MCF 10A (cell line): ENCODE measurements at regions not wholly inside any gene's neighbourhood (a gene's known extent, or its start where the extent isn't known, plus 50 kb on each side); places are given as distances from the start of the nearest gene placed in this dataset.

Source experiments
- BruUV-seq: library from RNA; stranded (reverse); fragments of 400-500 nt; replicated peaks from 2 replicates; lab custom pipeline; 2021; lab: Mats Ljungman, UMichigan
- CTCF ChIA-PET: fragments of 300-600 bp; sonication (Branson Sonifier 250); formaldehyde crosslinking; extraction: SDS; loops from one replicate; lab custom pipeline; 2021; ENCODE audit warnings: antibody characterized with exemption, inconsistent platforms; lab: Yijun Ruan, JAX
- POLR2A ChIA-PET: fragments of 300-600, 350-650 bp; sonication (Branson Sonifier 250); formaldehyde crosslinking; extraction: SDS; loops from one replicate; lab custom pipeline; 2020; ENCODE audit warnings: antibody characterized with exemption, inconsistent platforms; lab: Yijun Ruan, JAX
- DNase-seq: peaks from one replicate; pipeline ENCODE4 v3.0.0-alpha.2; 2018; ENCODE audit not compliant: unreplicated experiment
- H3K27ac Mint-ChIP-seq: one replicate; pipeline ENCODE4 v1.8.0; 2022; ENCODE audit warnings: mild to moderate bottlenecking, low read depth, mixed read lengths; ENCODE audit not compliant: unreplicated experiment
- H3K27me3 Mint-ChIP-seq: one replicate; pipeline ENCODE4 v1.8.0; 2022; ENCODE audit warnings: mixed read lengths; ENCODE audit not compliant: insufficient read depth, unreplicated experiment
- H3K36me3 Mint-ChIP-seq: one replicate; pipeline ENCODE4 v1.8.0; 2022; ENCODE audit warnings: mild to moderate bottlenecking, moderate library complexity, mixed read lengths; ENCODE audit not compliant: insufficient read depth, unreplicated experiment
- H3K4me1 Mint-ChIP-seq: one replicate; pipeline ENCODE4 v1.8.0; 2022; ENCODE audit warnings: mixed read lengths; ENCODE audit not compliant: insufficient read depth, unreplicated experiment
- H3K4me3 Mint-ChIP-seq: one replicate; pipeline ENCODE4 v1.8.0; 2022; ENCODE audit warnings: mild to moderate bottlenecking, moderate library complexity, mixed read lengths; ENCODE audit not compliant: unreplicated experiment
- H3K9me3 Mint-ChIP-seq: one replicate; pipeline ENCODE4 v1.8.0; 2022; ENCODE audit warnings: mixed read lengths; ENCODE audit not compliant: unreplicated experiment
- CTCF ChIP-seq: fragments of 200-600 bp; IDR thresholded peaks from one replicate; pipeline ENCODE4 v1.8.0; 2022; ENCODE audit warnings: antibody characterized with exemption, mild to moderate bottlenecking; ENCODE audit not compliant: unreplicated experiment
- intact Hi-C: fragments of 100-400 bp; cut with micrococcal nuclease; formaldehyde crosslinking; loops from 2 replicates; pipeline ENCODE4 v1.14.1; 2022

DNA sequence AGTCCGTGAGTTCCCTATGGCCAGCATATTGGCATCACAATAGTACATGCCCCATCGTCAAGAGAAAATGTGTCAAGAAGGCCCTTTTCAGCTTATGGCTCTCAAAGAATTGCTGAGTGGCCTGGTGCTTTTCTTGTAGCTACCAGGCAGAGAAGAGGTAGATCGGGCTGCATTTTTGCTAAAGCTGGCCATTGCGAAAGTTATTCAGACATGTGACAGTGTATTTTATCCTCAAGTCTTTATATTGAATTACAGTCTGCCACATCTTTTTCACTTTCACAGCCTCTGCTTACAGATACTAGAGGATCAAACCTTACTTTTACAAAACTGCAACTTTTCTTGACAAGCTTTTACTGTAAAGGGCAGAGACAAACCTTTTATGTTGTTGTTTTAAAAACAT lies 261.5 kb upstream of the IGFBP7 start:
- intact Hi-C loops = no loop called here
- no peaks in the 10 kb centered on the region for H3K4me1 Mint-ChIP-seq
- H3K9me3 Mint-ChIP-seq = no peaks in the 10 kb centered on the region
- no peaks in the 10 kb centered on the region for H3K27me3 Mint-ChIP-seq
- POLR2A ChIA-PET = no interaction called here
- no peak overlapping the region for H3K27ac Mint-ChIP-seq
- TF ChIP-seq CTCF = no peak
- no TSS peak for BruUV-seq
- DNase-seq = no peak
- H3K4me3 Mint-ChIP-seq = no peak overlapping the region
- peaks cover 6% of the 10 kb centered on the region for H3K36me3 Mint-ChIP-seq
- CTCF ChIA-PET = no interaction called here

DNA sequence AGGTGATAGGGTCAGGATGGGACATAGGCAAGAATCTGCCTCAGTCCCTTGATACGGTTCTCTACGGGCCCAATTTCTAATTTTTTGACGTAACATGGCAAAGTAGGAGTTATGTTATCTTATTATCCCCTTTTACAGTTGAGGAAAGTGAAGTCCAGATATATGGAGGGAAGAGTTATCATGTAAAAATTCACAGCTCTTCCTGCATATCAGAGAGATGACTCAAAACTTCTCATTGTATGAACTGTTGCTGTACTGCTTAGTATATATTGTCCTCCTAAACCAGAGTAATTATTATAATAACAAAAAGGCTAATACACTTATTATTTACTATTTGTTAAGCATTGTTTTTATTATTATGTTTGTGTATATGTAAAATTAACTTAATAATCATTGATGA lies 260.5 kb upstream of the IGFBP7 start:
- no TSS peak for BruUV-seq
- H3K4me1 Mint-ChIP-seq = peaks cover 5% of the 10 kb centered on the region
- H3K4me3 Mint-ChIP-seq = no peak overlapping the region
- no peak for DNase-seq
- H3K27ac Mint-ChIP-seq = no peak overlapping the region
- no peaks in the 10 kb centered on the region for H3K9me3 Mint-ChIP-seq
- no peaks in the 10 kb centered on the region for H3K27me3 Mint-ChIP-seq
- ChIA-PET CTCF (no interaction called here), POLR2A (no interaction called here)
- peaks cover 6% of the 10 kb centered on the region for H3K36me3 Mint-ChIP-seq
- intact Hi-C loops = no loop called here
- TF ChIP-seq CTCF = no peak

DNA sequence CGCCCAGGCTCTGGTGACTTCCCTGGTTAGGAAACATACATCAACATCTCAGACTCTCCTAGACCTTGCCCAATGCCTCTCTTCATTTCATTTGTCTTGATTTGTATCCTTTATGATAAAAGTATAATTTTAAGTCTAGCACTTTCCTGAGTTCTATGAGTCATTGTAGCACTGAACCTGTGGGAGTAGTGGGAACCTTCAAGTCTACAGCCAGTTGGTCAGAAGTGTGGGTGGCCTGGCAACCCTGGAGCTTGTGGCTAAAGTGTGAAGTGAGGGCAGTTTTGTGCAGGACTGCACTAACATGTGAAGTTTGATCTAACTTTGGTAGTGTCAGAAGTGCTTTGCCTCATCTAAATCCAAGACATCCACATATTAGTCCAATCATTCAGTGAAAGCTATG lies 259.3 kb upstream of the IGFBP7 start:
- H3K27me3 Mint-ChIP-seq = no peaks in the 10 kb centered on the region
- no peak overlapping the region for H3K27ac Mint-ChIP-seq
- no peaks in the 10 kb centered on the region for H3K9me3 Mint-ChIP-seq
- no peak overlapping the region for H3K4me3 Mint-ChIP-seq
- no peak for TF ChIP-seq CTCF
- DNase-seq = peak; percentile 16
- peaks cover under 1% of the 10 kb centered on the region for H3K36me3 Mint-ChIP-seq
- ChIA-PET CTCF (no interaction called here), POLR2A (no interaction called here)
- intact Hi-C loops = no loop called here
- BruUV-seq = no TSS peak
- peaks cover 12% of the 10 kb centered on the region for H3K4me1 Mint-ChIP-seq

DNA sequence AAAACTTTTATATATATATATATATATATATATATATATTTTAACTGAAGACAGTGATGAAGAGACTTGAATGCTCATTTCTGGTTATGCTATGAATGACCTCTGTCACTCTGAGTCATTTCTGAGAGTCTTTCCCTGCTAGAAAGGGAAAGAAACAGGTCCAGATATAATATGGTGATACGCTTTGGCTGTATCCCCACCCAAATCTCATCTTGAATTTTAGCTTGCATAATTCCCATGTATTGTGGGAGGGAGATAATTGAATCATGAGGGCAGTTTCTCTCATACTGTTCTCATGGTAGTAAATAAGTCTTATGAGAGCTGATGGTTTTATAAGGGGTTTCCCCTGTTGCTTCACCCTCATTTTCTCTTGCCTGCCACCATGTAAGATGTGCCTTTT lies 254.1 kb upstream of the IGFBP7 start:
- POLR2A ChIA-PET = no interaction called here

More for the DNA sequence above, 254.1 kb upstream of the IGFBP7 start:
- no peak overlapping the region for H3K27ac Mint-ChIP-seq
- no TSS peak for BruUV-seq
- H3K9me3 Mint-ChIP-seq = peaks cover 4% of the 10 kb centered on the region
- H3K4me1 Mint-ChIP-seq = peaks cover 12% of the 10 kb centered on the region
- DNase-seq = no peak
- H3K36me3 Mint-ChIP-seq = no peaks in the 10 kb centered on the region
- intact Hi-C loops = no loop called here
- TF ChIP-seq CTCF = no peak
- H3K4me3 Mint-ChIP-seq = no peak overlapping the region
- H3K27me3 Mint-ChIP-seq = no peaks in the 10 kb centered on the region
- CTCF ChIA-PET = interaction anchor here (0.8 to 1.3 kb wide), 2 partner anchors 180 to 200 kb away, joined by 3 to 6 read pairs; no protein-coding TSS in a partner anchor
